ENCODE measurements at regions not wholly inside any gene's neighbourhood (a gene's known extent, or its start where the extent isn't known, plus 50 kb on each side); places are given as distances from the start of the nearest gene placed in this dataset.

- H3K27ac ChIP-seq, result no peak overlapping the region
- intact Hi-C loops (cut with DNase I; ENCODE audit: low total_unique reads) (no loop called here), in situ Hi-C loops (cut with MboI; ENCODE audit: low pct_ligation_motif_present in 1 of 4, low pct_unique_long_range_greater_than_20kb in 1 of 4, low sequenced_read_pairs in 3 of 4) (no loop called here)
- DNase-seq, result no peak
- H3K36me3 ChIP-seq, result no peaks in the 10 kb centered on the region
- no peak overlapping the region for H3K4me3 ChIP-seq
- no peaks in the 10 kb centered on the region for H3K4me1 ChIP-seq
- H3K27me3 ChIP-seq, result no peaks in the 10 kb centered on the region
- no peaks in the 10 kb centered on the region for H3K9me3 ChIP-seq
- WGBS, 2 donors (ENCODE audit: low coverage in 1 of 2), result 74% methylated on average over 4 of the region's 4 CpGs; no CpG with 5 or more reads in 1 of the 2 donors
- TF ChIP-seq, protein P1, sequence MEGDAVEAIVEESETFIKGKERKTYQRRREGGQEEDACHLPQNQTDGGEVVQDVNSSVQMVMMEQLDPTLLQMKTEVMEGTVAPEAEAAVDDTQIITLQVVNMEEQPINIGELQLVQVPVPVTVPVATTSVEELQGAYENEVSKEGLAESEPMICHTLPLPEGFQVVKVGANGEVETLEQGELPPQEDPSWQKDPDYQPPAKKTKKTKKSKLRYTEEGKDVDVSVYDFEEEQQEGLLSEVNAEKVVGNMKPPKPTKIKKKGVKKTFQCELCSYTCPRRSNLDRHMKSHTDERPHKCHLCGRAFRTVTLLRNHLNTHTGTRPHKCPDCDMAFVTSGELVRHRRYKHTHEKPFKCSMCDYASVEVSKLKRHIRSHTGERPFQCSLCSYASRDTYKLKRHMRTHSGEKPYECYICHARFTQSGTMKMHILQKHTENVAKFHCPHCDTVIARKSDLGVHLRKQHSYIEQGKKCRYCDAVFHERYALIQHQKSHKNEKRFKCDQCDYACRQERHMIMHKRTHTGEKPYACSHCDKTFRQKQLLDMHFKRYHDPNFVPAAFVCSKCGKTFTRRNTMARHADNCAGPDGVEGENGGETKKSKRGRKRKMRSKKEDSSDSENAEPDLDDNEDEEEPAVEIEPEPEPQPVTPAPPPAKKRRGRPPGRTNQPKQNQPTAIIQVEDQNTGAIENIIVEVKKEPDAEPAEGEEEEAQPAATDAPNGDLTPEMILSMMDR (IDR thresholded peaks at IDR 0.05), result no peak
Measured at GRCh38 chrX:39559229-39559628, 538.5 kb downstream of the BCOR start.

DNA sequence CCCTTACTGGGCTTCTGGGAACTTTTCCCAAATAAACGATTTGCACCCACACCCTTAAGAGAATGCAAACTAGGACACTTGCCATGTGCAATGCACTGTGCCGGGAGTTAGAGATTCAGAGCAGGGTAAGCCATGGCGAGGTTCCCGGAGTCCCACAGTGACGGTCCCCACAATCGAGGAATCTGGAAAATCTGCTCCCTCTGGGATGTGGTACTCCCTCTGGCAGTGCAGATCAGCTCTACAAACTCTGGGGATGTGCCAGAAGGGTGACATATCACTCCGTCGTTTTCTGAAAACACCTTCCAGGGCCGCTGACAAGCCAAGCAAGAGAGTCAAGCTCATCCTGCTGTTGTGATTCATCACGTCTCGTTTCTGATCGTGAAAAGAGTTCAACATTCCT lies 537.5 kb downstream of the BCOR start:
- DNase-seq, result no peak
- Histone ChIP-seq H3K4me3 (no peak overlapping the region), H3K4me1 (no peaks in the 10 kb centered on the region), H3K27me3 (no peaks in the 10 kb centered on the region), H3K36me3 (no peaks in the 10 kb centered on the region), H3K9me3 (no peaks in the 10 kb centered on the region), H3K27ac (no peak overlapping the region)
- TF ChIP-seq POLR2A (IDR thresholded peaks at IDR 0.05), result no peak
- no peak for TF ChIP-seq POLR2AphosphoS5 (IDR thresholded peaks at IDR 0.05)
- no peak for TF ChIP-seq EP300 (IDR thresholded peaks at IDR 0.05; ENCODE audit: low read depth)
- TF ChIP-seq, protein P1 (IDR thresholded peaks at IDR 0.05), result no peak
- in situ Hi-C loops (cut with MboI; ENCODE audit: low pct_ligation_motif_present in 1 of 4, low pct_unique_long_range_greater_than_20kb in 1 of 4, low sequenced_read_pairs in 3 of 4), result no loop called here
- WGBS, 2 donors (ENCODE audit: low coverage in 1 of 2), result 82% methylated on average over 12 of the region's 12 CpGs; no CpG with 5 or more reads in 1 of the 2 donors
- intact Hi-C loops (cut with DNase I; ENCODE audit: low total_unique reads), result no loop called here

DNA sequence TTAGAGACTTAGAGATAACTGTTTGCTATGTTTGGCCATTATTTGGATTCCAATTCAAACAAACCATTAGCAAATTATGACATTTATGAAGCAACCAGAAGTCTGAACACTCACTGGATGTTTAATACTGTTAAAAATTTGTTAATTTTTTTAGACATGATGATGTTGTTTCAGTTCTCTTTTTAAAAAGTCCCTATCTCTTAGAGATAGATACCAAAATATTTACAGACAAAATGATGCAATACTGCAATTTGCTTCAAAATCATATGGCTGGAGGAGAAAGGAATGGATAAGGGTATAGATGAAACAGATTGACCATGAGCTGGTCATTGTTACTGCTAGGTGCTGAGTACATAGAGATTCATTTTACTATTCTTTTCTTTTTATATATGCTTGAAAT lies 534.6 kb downstream of the BCOR start:
- no peak for DNase-seq
- Histone ChIP-seq H3K4me3 (no peak overlapping the region), H3K4me1 (no peaks in the 10 kb centered on the region), H3K9me3 (no peaks in the 10 kb centered on the region), H3K36me3 (no peaks in the 10 kb centered on the region), H3K27ac (no peak overlapping the region), H3K27me3 (no peaks in the 10 kb centered on the region)
- in situ Hi-C loops (cut with MboI; ENCODE audit: low pct_ligation_motif_present in 1 of 4, low pct_unique_long_range_greater_than_20kb in 1 of 4, low sequenced_read_pairs in 3 of 4) (no loop called here), intact Hi-C loops (cut with DNase I; ENCODE audit: low total_unique reads) (no loop called here)
- TF ChIP-seq, protein P1 (IDR thresholded peaks at IDR 0.05), result no peak
- TF ChIP-seq POLR2A (IDR thresholded peaks at IDR 0.05), result no peak
- no peak for TF ChIP-seq EP300 (IDR thresholded peaks at IDR 0.05; ENCODE audit: low read depth)
- no peak for TF ChIP-seq POLR2AphosphoS5 (IDR thresholded peaks at IDR 0.05)

DNA sequence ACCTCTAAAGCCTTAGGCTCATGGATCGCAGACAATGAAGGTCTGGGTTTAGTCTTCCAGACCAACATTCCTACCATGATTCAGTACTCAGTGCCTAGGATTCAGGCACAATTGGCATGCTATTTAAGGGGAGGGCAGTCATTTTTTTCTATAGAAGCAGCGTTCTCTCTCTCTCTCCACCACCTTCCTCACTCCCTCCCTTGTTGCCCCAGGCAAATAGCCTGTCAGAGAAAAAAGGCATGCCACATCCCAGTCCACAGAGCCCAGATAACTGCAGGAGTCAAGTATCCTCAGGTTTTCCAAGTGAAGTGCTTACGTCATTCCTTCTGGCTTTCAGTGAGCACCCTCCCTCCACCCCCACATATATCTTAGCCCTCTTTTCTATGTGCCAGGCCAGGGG lies 533.0 kb downstream of the BCOR start:
- 80% methylated on average over 3 of the region's 3 CpGs; no CpG with 5 or more reads in 1 of the 2 donors for WGBS, 2 donors (ENCODE audit: low coverage in 1 of 2)
- Histone ChIP-seq H3K27ac (no peak overlapping the region), H3K27me3 (no peaks in the 10 kb centered on the region), H3K36me3 (no peaks in the 10 kb centered on the region), H3K9me3 (no peaks in the 10 kb centered on the region), H3K4me1 (no peaks in the 10 kb centered on the region), H3K4me3 (no peak overlapping the region)
- intact Hi-C loops (cut with DNase I; ENCODE audit: low total_unique reads), result no loop called here
- TF ChIP-seq, protein P1 (IDR thresholded peaks at IDR 0.05), result no peak
- TF ChIP-seq POLR2A (IDR thresholded peaks at IDR 0.05) (no peak), POLR2AphosphoS5 (IDR thresholded peaks at IDR 0.05) (no peak), EP300 (IDR thresholded peaks at IDR 0.05; ENCODE audit: low read depth) (no peak)
- no peak for DNase-seq
- in situ Hi-C loops (cut with MboI; ENCODE audit: low pct_ligation_motif_present in 1 of 4, low pct_unique_long_range_greater_than_20kb in 1 of 4, low sequenced_read_pairs in 3 of 4), result no loop called here

Measured in transverse colon (tissue), 4 donors.